ENCODE measurements at regions not wholly inside any gene's neighbourhood (a gene's known extent, or its start where the extent isn't known, plus 50 kb on each side); places are given as distances from the start of the nearest gene placed in this dataset.

GRCh38 chr4:20641976-20642375, 58.3 kb upstream of the PACRGL start:
- TF ChIP-seq CTCF (IDR thresholded peaks at IDR 0.05) (no peak), POLR2A (IDR thresholded peaks at IDR 0.05) (no peak)
